ENCODE measurements at regions not wholly inside any gene's neighbourhood (a gene's known extent, or its start where the extent isn't known, plus 50 kb on each side); places are given as distances from the start of the nearest gene placed in this dataset.

GRCh38 chr10:4754143-4754542 is 71.9 kb upstream of the AKR1E2 start:
- TF ChIP-seq CTCF (IDR thresholded peaks at IDR 0.05) = no peak
- TF ChIP-seq EP300 (IDR thresholded peaks at IDR 0.05) = no peak
- no peak for TF ChIP-seq POLR2AphosphoS5 (IDR thresholded peaks at IDR 0.05)

All from sigmoid colon (tissue), 4 donors.